ENCODE measurements at regions not wholly inside any gene's neighbourhood (a gene's known extent, or its start where the extent isn't known, plus 50 kb on each side); places are given as distances from the start of the nearest gene placed in this dataset.

DNA sequence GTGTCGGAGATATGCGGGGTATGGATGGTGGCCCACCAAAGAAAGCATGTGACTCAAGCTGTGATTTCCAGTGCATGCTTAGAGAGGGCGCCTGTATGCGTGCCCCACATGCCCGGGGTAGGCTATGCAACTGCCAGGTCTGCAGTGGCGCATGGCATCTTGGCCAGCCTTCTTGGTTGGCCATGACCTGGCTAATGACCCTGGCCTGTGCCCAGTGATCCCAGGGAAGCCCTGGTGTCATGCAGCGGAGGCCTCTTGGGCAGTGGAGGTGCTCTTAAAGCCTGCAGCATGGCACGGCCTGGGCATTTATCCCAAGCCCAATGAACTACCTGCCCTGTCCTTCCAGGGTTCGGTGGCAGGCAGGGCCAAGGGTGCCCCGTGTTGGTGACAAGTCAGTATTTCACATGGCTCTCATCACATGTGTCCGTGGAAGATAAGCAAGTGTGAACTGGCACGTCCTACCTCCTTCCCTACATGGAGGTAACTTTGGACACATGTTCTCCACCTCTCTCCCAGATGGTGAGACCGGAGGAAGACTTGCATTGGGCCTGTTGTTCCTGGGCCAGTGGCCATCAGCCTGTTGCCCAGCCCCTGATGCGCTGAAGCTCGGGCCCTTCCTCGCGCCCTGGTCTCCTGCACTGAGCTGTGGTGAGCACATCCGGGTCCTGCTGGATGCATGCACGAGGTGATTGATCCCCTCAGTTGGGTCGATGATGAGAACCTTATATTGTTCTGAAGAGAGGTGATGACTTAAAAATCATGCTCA, 192.0 kb downstream of the UBE3A start:
- no peaks in the 10 kb centered on the region for H3K4me1 ChIP-seq (ENCODE audit: control insufficient read depth, insufficient read depth, low read length)
- H3K4me2 ChIP-seq (ENCODE audit: low read depth, low read length) = no peak overlapping the region
- H3K4ac ChIP-seq (ENCODE audit: low read depth, low read length) = no peak overlapping the region
- H3K18ac ChIP-seq (ENCODE audit: low read depth, low read length) = no peak overlapping the region
- no peak overlapping the region for H2BK5ac ChIP-seq (ENCODE audit: low read depth, low read length, poor library complexity, severe bottlenecking)
- TF ChIP-seq BHLHE40 (IDR thresholded peaks at IDR 0.05; ENCODE audit: low read depth, low read length) = no peak
- TF ChIP-seq MAFK (IDR thresholded peaks at IDR 0.05; ENCODE audit: low read depth, low read length) = no peak
- TF ChIP-seq NFE2L2 (IDR thresholded peaks at IDR 0.05; ENCODE audit: low read depth, low read length) = no peak
- TF ChIP-seq CHD1 (IDR thresholded peaks at IDR 0.05; ENCODE audit: low read depth, low read length) = no peak
- TF ChIP-seq, protein P1, sequence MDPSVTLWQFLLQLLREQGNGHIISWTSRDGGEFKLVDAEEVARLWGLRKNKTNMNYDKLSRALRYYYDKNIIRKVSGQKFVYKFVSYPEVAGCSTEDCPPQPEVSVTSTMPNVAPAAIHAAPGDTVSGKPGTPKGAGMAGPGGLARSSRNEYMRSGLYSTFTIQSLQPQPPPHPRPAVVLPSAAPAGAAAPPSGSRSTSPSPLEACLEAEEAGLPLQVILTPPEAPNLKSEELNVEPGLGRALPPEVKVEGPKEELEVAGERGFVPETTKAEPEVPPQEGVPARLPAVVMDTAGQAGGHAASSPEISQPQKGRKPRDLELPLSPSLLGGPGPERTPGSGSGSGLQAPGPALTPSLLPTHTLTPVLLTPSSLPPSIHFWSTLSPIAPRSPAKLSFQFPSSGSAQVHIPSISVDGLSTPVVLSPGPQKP (IDR thresholded peaks at IDR 0.05; ENCODE audit: borderline replicate concordance, low read depth, low read length) = no peak
- no peak for TF ChIP-seq RAD21 (IDR thresholded peaks at IDR 0.05; ENCODE audit: low read length)
- no peak for TF ChIP-seq CEBPB (IDR thresholded peaks at IDR 0.05; ENCODE audit: low read depth, low read length)
- no peak for TF ChIP-seq RCOR1 (IDR thresholded peaks at IDR 0.05; ENCODE audit: insufficient replicate concordance, low read length)
- no peak for TF ChIP-seq FOS (IDR thresholded peaks at IDR 0.05; ENCODE audit: low read depth, low read length)
- TF ChIP-seq, protein P2, sequence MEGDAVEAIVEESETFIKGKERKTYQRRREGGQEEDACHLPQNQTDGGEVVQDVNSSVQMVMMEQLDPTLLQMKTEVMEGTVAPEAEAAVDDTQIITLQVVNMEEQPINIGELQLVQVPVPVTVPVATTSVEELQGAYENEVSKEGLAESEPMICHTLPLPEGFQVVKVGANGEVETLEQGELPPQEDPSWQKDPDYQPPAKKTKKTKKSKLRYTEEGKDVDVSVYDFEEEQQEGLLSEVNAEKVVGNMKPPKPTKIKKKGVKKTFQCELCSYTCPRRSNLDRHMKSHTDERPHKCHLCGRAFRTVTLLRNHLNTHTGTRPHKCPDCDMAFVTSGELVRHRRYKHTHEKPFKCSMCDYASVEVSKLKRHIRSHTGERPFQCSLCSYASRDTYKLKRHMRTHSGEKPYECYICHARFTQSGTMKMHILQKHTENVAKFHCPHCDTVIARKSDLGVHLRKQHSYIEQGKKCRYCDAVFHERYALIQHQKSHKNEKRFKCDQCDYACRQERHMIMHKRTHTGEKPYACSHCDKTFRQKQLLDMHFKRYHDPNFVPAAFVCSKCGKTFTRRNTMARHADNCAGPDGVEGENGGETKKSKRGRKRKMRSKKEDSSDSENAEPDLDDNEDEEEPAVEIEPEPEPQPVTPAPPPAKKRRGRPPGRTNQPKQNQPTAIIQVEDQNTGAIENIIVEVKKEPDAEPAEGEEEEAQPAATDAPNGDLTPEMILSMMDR (conservative IDR thresholded peaks at IDR 0.05; ENCODE audit: low read depth, low read length) = no peak
- TF ChIP-seq, protein P3, sequence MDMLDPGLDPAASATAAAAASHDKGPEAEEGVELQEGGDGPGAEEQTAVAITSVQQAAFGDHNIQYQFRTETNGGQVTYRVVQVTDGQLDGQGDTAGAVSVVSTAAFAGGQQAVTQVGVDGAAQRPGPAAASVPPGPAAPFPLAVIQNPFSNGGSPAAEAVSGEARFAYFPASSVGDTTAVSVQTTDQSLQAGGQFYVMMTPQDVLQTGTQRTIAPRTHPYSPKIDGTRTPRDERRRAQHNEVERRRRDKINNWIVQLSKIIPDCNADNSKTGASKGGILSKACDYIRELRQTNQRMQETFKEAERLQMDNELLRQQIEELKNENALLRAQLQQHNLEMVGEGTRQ (IDR thresholded peaks at IDR 0.05; ENCODE audit: low read depth, low read length) = no peak
- no peak for TF ChIP-seq MXI1 (IDR thresholded peaks at IDR 0.05; ENCODE audit: borderline replicate concordance, low read depth, low read length)
- no peak for TF ChIP-seq SMC3 (IDR thresholded peaks at IDR 0.05; ENCODE audit: low read depth, low read length)
- TF ChIP-seq MAZ (IDR thresholded peaks at IDR 0.05; ENCODE audit: borderline replicate concordance, low read depth, low read length) = no peak
- in situ Hi-C loops (cut with MboI; ENCODE audit: low sequenced_read_pairs) = no loop called here
- no peaks in the 10 kb centered on the region for H4K20me1 ChIP-seq (ENCODE audit: insufficient read depth, low read length)
- no peak overlapping the region for H2BK20ac ChIP-seq (ENCODE audit: low read depth, low read length)
- no peak overlapping the region for H2AK9ac ChIP-seq (replicated peaks; ENCODE audit: low read depth, low read length, poor library complexity)
- H4K8ac ChIP-seq (ENCODE audit: low read depth in 2 of 2, low read length in 2 of 2) = no peak overlapping the region
- H2BK120ac ChIP-seq (ENCODE audit: low read depth, low read length) = no peak overlapping the region
- dilution Hi-C loops (cut with HindIII; ENCODE audit: low sequenced_read_pairs, unreplicated experiment) = no loop called here
- peaks cover 71% of the 10 kb centered on the region for H3K9me3 ChIP-seq (ENCODE audit: control insufficient read depth, insufficient read depth, low read length)
- ChIA-PET POLR2A (ENCODE audit: unreplicated experiment) (no interaction called here), CTCF (no interaction called here)
- no peak overlapping the region for H3K27ac ChIP-seq (ENCODE audit: insufficient read depth, low read length)
- H2AK5ac ChIP-seq (ENCODE audit: low read depth, low read length) = no peak overlapping the region
- no peak overlapping the region for H3K23ac ChIP-seq (ENCODE audit: low read depth, low read length)
- BruUV-seq (replicated peaks) = no TSS peak
- no peaks in the 10 kb centered on the region for H3K36me3 ChIP-seq (ENCODE audit: control insufficient read depth, insufficient read depth, low read length)
- no peak overlapping the region for H4K5ac ChIP-seq (ENCODE audit: low read depth, low read length)
- WGBS, 2 experiments (ENCODE audit: extremely low coverage in 2 of 2, insufficient read length in 1 of 2) = 77% methylated on average over 6 of the region's 20 CpGs; no CpG with 5 or more reads in 1 of the 2 experiments
- DNase-seq (no peak), ATAC-seq (ENCODE audit: low read depth) (no peak)
- intact Hi-C loops (cut with micrococcal nuclease) = no loop called here
- H3K14ac ChIP-seq (replicated peaks; ENCODE audit: low read depth, low read length) = no peak overlapping the region
- no peaks in the 10 kb centered on the region for H3K9me1 ChIP-seq (ENCODE audit: insufficient read depth, low read length)
- no peak overlapping the region for H3K4me3 ChIP-seq (ENCODE audit: insufficient read depth, low read depth, low read length)
- no peak overlapping the region for H4K91ac ChIP-seq (ENCODE audit: insufficient read depth, low read depth, low read length)
- no peak overlapping the region for H2AFZ ChIP-seq (replicated peaks; ENCODE audit: low read length, poor library complexity)
- no peak overlapping the region for H2BK15ac ChIP-seq (ENCODE audit: low read depth, low read length)
- no peak overlapping the region for H3K9ac ChIP-seq (ENCODE audit: low read depth, low read length)
- H3K79me1 ChIP-seq (ENCODE audit: low read depth in 1 of 2, low read length in 2 of 2) = no peaks in the 10 kb centered on the region
- no peaks in the 10 kb centered on the region for H3K27me3 ChIP-seq (ENCODE audit: control insufficient read depth, insufficient read depth, low read length)
- no peak overlapping the region for H3K56ac ChIP-seq (ENCODE audit: extremely low read depth, insufficient read depth, low read length)
